RCC 7860 (cell line): ENCODE measurements at regions not wholly inside any gene's neighbourhood (a gene's known extent, or its start where the extent isn't known, plus 50 kb on each side); places are given as distances from the start of the nearest gene placed in this dataset.
A peak's percentile ranks its signal among the peaks of the same experiment; 100 is the strongest.
"Not testable (repeated sequence)": the region's sequence is repeated elsewhere in the genome, so short reads cannot be mapped to it uniquely, and the experiment has no call there.

Experiments
- DNase-seq: peaks from one replicate; pipeline ENCODE4 v3.0.0-alpha.2; 2015; ENCODE audit warnings: low spot score
- FAIRE-seq: peaks from 2 replicates; lab custom pipeline; 2012; peaks lifted over from hg19 to GRCh38; lab: Jason Lieb, UNC

DNA sequence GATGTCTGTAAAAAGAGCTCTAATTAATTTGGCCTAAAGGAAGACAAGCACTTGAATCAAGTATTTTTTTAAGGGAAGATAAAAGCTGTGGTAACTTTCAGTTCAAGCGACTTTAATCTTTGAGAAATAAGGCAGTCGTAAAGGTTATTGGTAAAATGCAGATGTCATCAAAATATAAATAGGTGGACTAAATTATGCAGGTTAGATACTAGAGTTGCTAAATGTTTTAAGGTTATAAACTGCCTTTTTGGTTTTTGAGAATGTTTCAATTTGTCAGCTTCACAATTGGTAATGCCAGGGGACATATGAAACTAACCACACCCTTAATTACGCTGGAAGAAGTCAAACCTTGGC is 159.5 kb upstream of the OLIG3 start:
- no peak for DNase-seq

GRCh38 chr6:137654365-137654981 is 160.3 kb upstream of the OLIG3 start:
- no peak for DNase-seq
- no peak for FAIRE-seq

More for the DNA sequence above, 159.5 kb upstream of the OLIG3 start:
- no peak for FAIRE-seq

DNA sequence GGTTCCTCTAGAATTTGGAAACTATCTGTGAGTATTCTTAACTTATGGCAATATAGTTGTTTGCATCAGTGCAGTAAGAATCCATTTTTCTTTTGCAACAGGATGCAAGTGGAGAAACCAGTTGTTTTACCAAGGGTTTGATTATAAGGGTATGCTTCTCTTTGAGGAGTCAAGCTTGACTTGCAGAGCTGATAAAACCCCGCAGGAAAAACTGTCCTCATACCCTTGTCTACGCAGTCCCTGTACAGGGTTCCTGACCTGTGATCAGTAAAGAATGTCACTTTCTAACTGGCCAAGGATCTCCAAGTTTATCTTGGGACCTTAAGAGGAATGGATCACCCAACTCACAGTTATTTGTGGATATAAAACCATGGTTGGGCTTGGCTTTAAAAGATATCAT is 161.1 kb upstream of the OLIG3 start:
- FAIRE-seq, result no peak

DNA sequence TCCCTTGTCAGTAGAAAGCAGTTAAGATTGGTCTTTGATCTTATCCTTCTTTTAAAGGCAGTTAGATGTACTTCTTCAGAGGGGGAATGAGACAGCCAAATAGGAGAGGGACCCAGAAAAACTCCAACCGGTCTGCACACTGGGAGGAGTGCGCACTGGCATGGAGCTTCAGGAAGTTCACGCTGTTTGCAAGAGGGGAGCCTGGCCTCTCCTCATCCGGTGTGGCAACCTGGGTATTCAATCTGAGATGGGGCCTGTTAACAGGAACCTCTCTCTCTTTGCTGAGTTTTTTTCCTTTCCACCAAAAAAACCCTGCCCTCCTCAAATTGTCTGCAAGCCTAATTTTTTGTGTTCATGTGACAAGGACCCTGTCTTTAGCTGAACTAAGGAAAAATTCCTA is 162.5 kb upstream of the OLIG3 start:
- no peak for DNase-seq
- FAIRE-seq, result no peak

More for the DNA sequence above, 161.1 kb upstream of the OLIG3 start:
- DNase-seq, result no peak

GRCh38 chr6:137657351-137657911 is 163.2 kb upstream of the OLIG3 start:
- no peak for DNase-seq
- no peak for FAIRE-seq

DNA sequence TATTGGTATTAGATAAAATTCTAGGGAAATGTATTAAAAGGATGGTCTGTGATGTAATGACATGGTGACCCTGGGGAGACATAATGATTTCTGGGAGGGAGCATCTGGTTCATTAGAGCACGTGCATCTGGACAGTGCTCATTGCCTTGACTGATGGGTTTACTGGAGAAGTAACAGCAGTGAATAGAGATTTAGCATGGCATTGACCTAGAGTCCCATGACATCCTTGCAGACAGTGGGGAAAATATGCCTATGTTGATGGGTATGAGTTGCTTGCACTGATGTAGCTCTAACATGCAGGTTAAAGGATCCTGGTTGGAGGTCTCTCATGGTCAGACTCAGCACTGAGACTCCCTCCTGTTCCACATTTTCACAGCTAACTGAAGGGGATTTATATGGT is 164.1 kb upstream of the OLIG3 start:
- FAIRE-seq, result no peak
- no peak for DNase-seq

DNA sequence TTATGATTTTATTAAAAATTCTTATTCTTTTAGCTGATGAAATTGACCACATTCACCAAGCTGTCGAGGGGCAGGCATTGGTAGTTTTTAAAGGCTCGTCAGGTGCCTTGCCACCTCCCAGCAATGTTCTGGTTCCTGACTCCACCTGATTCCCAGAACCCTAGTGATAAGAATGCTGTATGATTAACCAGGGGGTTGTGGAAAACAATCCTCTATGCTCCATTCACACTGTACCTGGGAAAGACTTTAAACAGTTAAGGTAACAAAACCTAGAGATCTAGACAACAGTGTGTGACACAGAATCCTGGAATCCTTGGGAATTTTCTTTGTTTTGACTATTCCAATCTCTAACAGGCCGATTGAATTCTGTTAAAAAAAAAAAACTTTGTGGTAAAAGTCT is 165.7 kb upstream of the OLIG3 start:
- FAIRE-seq (no peak), DNase-seq (no peak)

DNA sequence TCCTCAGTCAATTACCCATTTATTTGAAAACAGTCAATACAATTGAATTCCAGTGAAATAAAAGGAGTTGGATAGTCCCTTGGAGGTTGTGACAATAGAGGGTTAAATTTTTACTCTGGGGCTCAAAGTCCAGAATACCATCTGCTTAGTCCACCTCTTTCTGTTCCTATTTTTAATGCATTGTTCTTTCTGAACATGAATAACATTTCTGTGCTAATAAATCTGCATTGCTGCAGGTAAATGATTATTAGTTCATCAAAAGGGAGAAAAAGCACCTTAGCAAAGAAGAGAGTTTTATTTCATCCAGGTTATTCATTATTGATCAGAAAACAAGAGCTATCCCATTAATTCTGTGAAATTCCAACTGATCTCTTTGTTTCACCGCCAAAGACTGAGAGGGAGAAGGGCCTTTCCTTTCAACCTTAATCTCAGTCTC is 166.1 kb upstream of the OLIG3 start:
- FAIRE-seq (no peak), DNase-seq (no peak)

GRCh38 chr6:137661601-137662000 is 167.4 kb upstream of the OLIG3 start:
- no peak for DNase-seq
- FAIRE-seq, result no peak

DNA sequence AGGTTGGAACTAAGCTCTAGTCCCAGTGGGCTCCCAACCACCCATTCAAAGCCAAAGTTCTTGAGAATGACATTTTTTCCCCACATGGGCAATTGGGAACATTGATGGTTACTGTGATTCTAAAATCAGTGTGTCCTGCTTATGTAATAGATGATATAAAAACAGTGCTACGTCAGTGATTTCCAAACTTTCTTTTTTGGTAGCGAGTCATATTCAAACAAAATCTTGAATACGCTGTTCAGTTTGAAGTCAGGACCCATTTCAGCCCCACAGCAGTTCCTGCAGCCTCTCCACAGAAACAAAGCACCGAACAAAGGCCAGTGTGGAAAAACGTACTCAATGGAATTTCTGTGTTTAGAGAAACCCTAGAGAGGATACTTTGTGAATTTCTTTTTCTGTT is 170.0 kb upstream of the OLIG3 start:
- FAIRE-seq, result no peak

DNA sequence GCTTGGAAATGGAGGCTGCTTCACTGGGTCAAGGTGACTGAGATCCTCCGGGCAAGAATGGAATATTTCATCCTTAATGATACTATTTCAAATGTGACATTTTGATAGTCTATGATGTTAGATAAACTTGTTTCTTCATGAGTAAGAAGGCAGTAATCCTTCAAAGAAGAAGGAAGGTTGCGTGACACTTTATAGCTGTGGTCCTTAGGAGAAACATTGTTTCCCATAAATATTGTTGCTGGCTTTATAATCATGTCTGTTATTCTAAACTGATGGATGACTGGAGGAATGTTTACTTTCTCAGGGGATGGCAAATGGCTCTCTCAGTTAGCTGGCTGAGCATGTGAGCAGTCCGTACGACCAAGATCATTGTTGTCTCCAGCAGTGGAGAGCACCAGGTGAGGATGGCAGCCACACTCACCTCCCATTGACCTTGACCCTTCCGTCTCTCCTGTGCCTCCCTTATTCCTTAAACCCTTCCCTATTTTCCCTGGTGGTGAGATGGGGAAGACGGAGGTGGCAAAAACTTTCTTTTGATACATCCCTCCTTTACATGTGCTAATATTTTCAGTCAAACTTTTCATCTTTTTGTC is 171.2 kb upstream of the OLIG3 start:
- no peak for FAIRE-seq
- no peak for DNase-seq

More for the DNA sequence above, 170.0 kb upstream of the OLIG3 start:
- DNase-seq, result no peak

DNA sequence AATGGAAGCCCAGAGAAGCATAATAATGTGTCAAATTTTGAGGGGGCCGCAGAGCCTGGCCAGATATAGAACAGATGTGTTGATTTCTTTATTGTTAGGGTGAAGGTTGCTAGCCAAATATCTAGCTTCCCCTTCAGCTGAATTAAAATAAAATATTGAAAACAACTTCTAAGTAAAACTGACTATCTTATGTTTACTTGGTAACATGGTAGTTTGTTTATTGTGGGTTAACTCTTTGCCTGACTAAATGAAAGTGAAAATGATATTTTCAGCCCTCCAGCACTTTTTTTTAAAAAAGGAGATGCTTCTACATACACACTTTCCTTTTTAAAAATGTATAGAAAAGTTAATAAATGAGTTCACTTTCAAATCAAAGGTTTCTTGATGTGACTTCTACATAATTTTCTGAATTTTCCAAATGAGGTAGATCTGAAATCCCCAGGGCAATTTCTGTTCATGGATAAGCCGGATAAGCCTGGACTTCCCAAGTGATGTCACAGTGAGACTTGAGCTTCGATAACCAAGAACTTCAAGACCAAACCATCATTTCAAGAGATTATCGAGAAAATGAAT is 172.1 kb upstream of the OLIG3 start:
- FAIRE-seq (no peak), DNase-seq (no peak)

GRCh38 chr6:137673603-137674002 is 179.4 kb upstream of the OLIG3 start:
- no peak for FAIRE-seq
- DNase-seq, result no peak

GRCh38 chr6:137676888-137677287 is 182.7 kb upstream of the OLIG3 start:
- DNase-seq (no peak), FAIRE-seq (no peak)

DNA sequence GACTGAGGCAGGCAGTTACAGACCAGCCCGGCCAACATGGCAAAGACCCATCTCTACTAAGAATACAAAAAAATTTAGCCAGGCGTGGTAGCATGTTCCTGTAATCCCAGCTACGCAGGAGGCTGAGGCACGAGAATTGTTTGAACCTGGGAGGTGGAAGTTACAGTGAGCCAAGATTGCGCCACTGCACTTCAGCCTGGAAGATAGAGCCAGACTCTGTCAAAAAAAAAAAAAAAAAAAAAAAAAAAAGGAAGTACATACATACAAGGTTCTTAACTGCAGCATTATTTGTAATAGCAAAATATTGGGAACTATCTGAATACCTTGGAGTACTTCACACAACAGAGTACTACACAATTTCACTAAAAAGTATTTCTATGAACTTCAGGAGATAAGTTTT is 183.5 kb upstream of the OLIG3 start:
- no peak for DNase-seq

DNA sequence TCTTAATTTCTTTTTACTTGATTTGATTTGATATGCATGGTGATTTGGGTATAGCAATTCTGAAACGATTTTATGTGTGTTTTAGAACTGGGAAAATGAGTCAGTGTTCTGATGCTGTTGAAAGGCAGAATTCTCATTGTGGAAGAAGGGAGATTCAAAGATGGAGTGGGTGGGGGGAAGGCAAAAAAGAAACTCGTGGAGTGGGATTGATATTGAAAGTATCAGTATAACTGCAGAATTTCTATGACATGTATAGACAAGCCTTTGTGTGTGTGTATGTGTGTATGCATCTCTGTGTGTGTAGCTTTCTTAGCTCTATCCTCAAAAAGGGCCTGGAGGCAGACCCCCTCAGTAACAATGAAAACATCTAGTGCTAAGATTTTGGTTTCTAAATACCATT is 184.3 kb upstream of the OLIG3 start:
- no peak for FAIRE-seq
- DNase-seq, result no peak

More for the DNA sequence above, 183.5 kb upstream of the OLIG3 start:
- no peak for FAIRE-seq

DNA sequence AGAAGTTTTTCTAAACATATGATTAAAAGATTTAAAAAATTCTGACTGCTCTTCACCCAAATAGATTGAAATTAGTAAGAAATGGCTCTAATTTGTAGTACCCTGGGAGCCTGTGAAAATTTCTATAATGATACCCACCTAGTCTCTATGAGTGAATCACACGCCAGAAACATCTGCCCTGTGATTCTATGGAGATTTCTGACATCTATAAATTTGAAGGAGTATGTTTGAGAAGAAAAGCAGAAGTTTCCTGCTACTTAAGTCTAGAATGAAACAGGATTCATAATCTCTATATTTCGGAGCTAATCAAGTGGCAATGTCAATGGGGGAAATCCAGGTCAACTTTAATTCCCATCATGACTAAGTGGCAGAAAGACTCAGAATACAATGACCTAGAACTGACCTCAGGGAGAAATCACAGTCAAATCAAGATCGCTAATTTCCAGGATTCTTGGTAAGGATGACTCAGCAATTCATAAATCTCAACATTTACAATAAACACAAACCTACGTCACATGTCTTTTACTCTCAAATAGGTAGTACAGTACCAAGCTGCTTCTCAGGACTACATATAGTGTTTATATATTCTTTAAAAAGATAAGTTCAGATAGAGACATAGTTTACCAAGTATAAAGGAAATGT is 186.2 kb upstream of the TNFAIP3 start:
- DNase-seq (peak; percentile 24), FAIRE-seq (no peak)

DNA sequence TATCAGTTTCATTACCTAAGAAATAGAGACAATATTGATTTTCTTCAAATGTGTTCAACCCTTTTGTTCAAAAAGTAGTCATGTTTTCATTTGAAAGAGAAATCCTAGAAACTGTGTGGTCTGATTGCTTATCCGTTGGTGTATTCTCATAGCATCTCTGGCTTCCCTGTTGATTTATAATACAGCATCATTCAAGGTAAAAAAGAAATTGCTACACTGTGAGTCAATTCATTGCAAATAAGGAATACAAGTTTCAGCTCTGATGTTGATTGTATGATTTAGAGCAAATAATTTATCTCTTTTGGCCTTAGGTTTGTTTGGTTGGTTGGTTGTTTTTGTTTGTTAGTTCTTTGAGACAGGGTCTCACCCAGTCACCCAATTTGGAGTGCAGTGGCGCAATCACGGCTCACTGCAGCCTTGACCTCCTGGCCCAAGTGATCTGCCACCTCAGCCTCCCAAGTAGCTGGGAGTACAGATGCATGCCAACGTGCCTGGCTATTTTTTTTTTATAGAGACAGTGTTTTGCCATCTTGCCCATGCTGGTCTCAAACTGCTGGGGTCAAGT is 185.5 kb upstream of the TNFAIP3 start:
- FAIRE-seq (no peak), DNase-seq (no peak)

DNA sequence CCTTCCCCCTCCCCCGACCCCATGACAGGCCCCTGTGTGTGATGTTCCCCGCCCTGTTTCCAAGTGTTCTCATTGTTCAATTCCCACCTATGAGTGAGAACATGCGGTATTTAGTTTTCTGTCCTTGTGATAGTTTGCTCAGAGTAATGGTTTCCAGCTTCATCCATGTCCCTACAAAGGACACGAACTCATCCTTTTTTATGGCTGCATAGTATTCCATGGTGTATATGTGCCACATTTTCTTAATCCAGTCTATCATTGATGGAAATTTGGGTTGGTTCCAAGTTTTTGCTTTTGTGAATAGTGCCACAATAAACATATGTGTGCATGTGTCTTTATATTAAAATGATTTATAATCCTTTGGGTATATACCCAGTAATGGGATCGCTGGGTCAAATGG is 184.4 kb upstream of the TNFAIP3 start:
- not testable (repeated sequence) for FAIRE-seq, DNase-seq

GRCh38 chr6:137683916-137684315 is 183.1 kb upstream of the TNFAIP3 start:
- DNase-seq, result no peak
- no peak for FAIRE-seq

GRCh38 chr6:137685798-137686375 is 181.2 kb upstream of the TNFAIP3 start:
- FAIRE-seq (no peak), DNase-seq (no peak)
